Upper lobe of left lung (tissue), 4 donors: ENCODE measurements at regions not wholly inside any gene's neighbourhood (a gene's known extent, or its start where the extent isn't known, plus 50 kb on each side); places are given as distances from the start of the nearest gene placed in this dataset.

Experiments used
- CTCF ChIP-seq, 6 experiments: fragments of 450-650 bp in 4 of 6; fragments of 200-600 bp in 2 of 6; sonication (generic) in 2 of 6; IDR thresholded peaks; one replicate each; pipeline ENCODE4 v1.5.1; 2016 to 2019; ENCODE audit warnings: antibody characterized with exemption in 6 of 6
- EP300 ChIP-seq, 4 donors: sonication (generic); formaldehyde crosslinking; IDR thresholded peaks; one replicate each; pipeline ENCODE4 v1.5.1; 2017; ENCODE audit warnings: antibody characterized with exemption in 4 of 4, control low read depth in 2 of 4
- POLR2A ChIP-seq, 4 donors: fragments of 450-650 bp; IDR thresholded peaks; one replicate each; pipeline ENCODE4 v1.5.1; 2016 to 2017; ENCODE audit warnings: antibody characterized with exemption in 4 of 4, mild to moderate bottlenecking in 2 of 4
- POLR2AphosphoS5 ChIP-seq, 2 donors: sonication (generic); formaldehyde crosslinking; IDR thresholded peaks; one replicate each; pipeline ENCODE4 v1.5.1; 2017; ENCODE audit warnings: antibody characterized with exemption in 2 of 2

DNA sequence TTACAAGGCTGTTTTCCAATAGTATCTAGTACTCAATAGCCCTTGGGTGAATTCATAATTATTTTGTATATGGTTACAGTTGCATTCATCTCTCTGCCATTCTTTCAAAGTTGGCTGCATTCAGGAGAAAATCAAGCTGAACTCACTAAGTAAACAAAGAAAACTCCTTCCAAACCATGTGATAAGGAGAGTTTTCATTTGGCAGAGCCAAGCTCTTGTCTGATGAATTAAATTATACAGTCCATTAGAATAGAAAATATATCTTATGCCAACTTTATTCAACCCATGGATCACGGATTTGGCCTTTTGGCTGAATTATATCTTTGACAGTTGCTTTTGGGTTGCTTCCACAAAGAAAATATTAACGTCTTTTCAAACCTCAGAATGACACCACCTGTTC is 272.3 kb upstream of the ROBO1 start:
- TF ChIP-seq POLR2AphosphoS5 (IDR thresholded peaks at IDR 0.05) (no peak), POLR2A (IDR thresholded peaks at IDR 0.05) (no peak), CTCF (IDR thresholded peaks at IDR 0.05) (no peak), EP300 (IDR thresholded peaks at IDR 0.05) (no peak)
